A549 (cell line): ENCODE measurements at regions not wholly inside any gene's neighbourhood (a gene's known extent, or its start where the extent isn't known, plus 50 kb on each side); places are given as distances from the start of the nearest gene placed in this dataset.

Experiments
- ATAC-seq, 2 experiments: fragments of 200-7000 bp in 1 of 2; fragments of >200 bp in 1 of 2; cut with Nextera tagmentation in 1 of 2; cut with Tn5 transposase in 1 of 2; 3 replicates each; pipeline versions ENCODE4 v1.8.0 to v1.9.1; 2018 to 2020; ENCODE audit warnings: mild to moderate bottlenecking in 1 of 2, moderate library complexity in 1 of 2
- CTCF ChIA-PET: fragments of 300-600 bp; sonication (Branson Sonifier 250); formaldehyde crosslinking; extraction: SDS; loops from one replicate; lab custom pipeline; 2021; ENCODE audit warnings: antibody characterized with exemption, inconsistent platforms; lab: Yijun Ruan, JAX
- POLR2A ChIA-PET: fragments of 350-600 bp; formaldehyde crosslinking; extraction: SDS; loops from one replicate; lab custom pipeline; 2021; ENCODE audit warnings: antibody characterized with exemption, inconsistent platforms; lab: Yijun Ruan, JAX
- DNase-seq, 2 experiments: peaks; one replicate each; pipeline versions ENCODE4 v3.0.0 to v3.0.0-alpha.2; 2011 to 2016; ENCODE audit warnings: low read depth in 1 of 2, low spot score in 1 of 2
- FAIRE-seq: peaks from 2 replicates; lab custom pipeline; 2011; peaks lifted over from hg19 to GRCh38; lab: Jason Lieb, UNC
- H3K27ac ChIP-seq, 2 experiments: fragments of >200 bp; sonication (Bioruptor Twin); formaldehyde crosslinking; 3 replicates each; pipeline ENCODE4 v1.5.1; 2016 to 2017
- H3K4me1 ChIP-seq: fragments of >200 bp; sonication (Bioruptor Twin); formaldehyde crosslinking; 3 replicates; pipeline ENCODE4 v1.6.1; 2016
- H3K4me2 ChIP-seq: fragments of >200 bp; sonication (Bioruptor Twin); formaldehyde crosslinking; 3 replicates; pipeline ENCODE4 v1.6.1; 2016
- H3K4me3 ChIP-seq: fragments of >200 bp; sonication (Bioruptor Twin); formaldehyde crosslinking; 3 replicates; pipeline ENCODE4 v1.5.1; 2016
- H3K9me3 ChIP-seq: fragments of >200 bp; sonication (Bioruptor Twin); formaldehyde crosslinking; 3 replicates; pipeline ENCODE4 v1.6.1; 2016
- ATOH8 ChIP-seq: fragments of 250-450 bp; sonication (Bioruptor Pico); IDR thresholded peaks from 2 replicates; pipeline ENCODE4 v1.5.0; 2020; ENCODE audit warnings: low read depth, mild to moderate bottlenecking, moderate library complexity
- BCL3 ChIP-seq: fragments of >200 bp; sonication (Bioruptor Twin); formaldehyde crosslinking; IDR thresholded peaks from 3 replicates; pipeline ENCODE4 v1.6.1; 2016
- BHLHE40 ChIP-seq: IDR thresholded peaks from 2 replicates; pipeline ENCODE4 v1.6.1; 2012; ENCODE audit warnings: low read depth, low read length, inconsistent platforms
- CBX8 ChIP-seq: fragments of 200-600 bp; sonication (generic); IDR thresholded peaks from 2 replicates; pipeline ENCODE4 v1.6.1; 2016
- CEBPB ChIP-seq, 2 experiments: fragments of >200 bp in 1 of 2; sonication (Bioruptor Twin) in 1 of 2; formaldehyde crosslinking in 1 of 2; IDR thresholded peaks; 2 replicates each; pipeline ENCODE4 v1.6.1; 2012 to 2016
- EP300 ChIP-seq, 2 experiments: fragments of >200 bp; sonication (Bioruptor Twin); formaldehyde crosslinking; IDR thresholded peaks; 2 replicates in 1 of 2; 3 replicates in 1 of 2; pipeline ENCODE4 v1.6.1; 2016 to 2017
- FOSB ChIP-seq: fragments of 250-450 bp; sonication (Bioruptor Pico); IDR thresholded peaks from 2 replicates; pipeline ENCODE4 v1.5.0; 2020; ENCODE audit warnings: mild to moderate bottlenecking, moderate library complexity
- HES2 ChIP-seq: fragments of >200 bp; sonication (Bioruptor Twin); formaldehyde crosslinking; IDR thresholded peaks from 2 replicates; pipeline ENCODE4 v1.6.1; 2016
- HOXA7 ChIP-seq: fragments of 250-450 bp; sonication (Bioruptor Pico); IDR thresholded peaks from 2 replicates; pipeline ENCODE4 v1.5.0; 2020; ENCODE audit warnings: mild to moderate bottlenecking, moderate library complexity
- KDM1A ChIP-seq: fragments of 200-600 bp; sonication (generic); IDR thresholded peaks from 2 replicates; pipeline ENCODE4 v1.6.1; 2016; ENCODE audit warnings: low read depth, mild to moderate bottlenecking
- KDM5A ChIP-seq: fragments of 200-600 bp; sonication (generic); IDR thresholded peaks from 2 replicates; pipeline ENCODE4 v1.6.1; 2016; ENCODE audit warnings: antibody characterized with exemption, mild to moderate bottlenecking
- MAFK ChIP-seq: fragments of 450-650 bp; IDR thresholded peaks from 2 replicates; pipeline ENCODE4 v1.6.1; 2014; ENCODE audit not compliant: partially characterized antibody
- MAX ChIP-seq: IDR thresholded peaks from 2 replicates; pipeline ENCODE4 v1.6.1; 2012
- MYC ChIP-seq: IDR thresholded peaks from 2 replicates; pipeline ENCODE4 v1.6.1; 2012; ENCODE audit warnings: mild to moderate bottlenecking, inconsistent platforms, low read length, improper control_type of control experiment, borderline replicate concordance
- NPAS2 ChIP-seq: fragments of 250-450 bp; sonication (Bioruptor Pico); IDR thresholded peaks from 2 replicates; pipeline ENCODE4 v1.8.0; 2022; ENCODE audit warnings: mild to moderate bottlenecking, moderate library complexity, borderline replicate concordance
- NR3C1 ChIP-seq: fragments of >200 bp; sonication (Bioruptor Twin); formaldehyde crosslinking; IDR thresholded peaks from 3 replicates; pipeline ENCODE4 v1.6.1; 2017
- PHF8 ChIP-seq: fragments of 200-600 bp; sonication (generic); IDR thresholded peaks from 2 replicates; pipeline ENCODE4 v1.6.1; 2016; ENCODE audit warnings: low read depth, mild to moderate bottlenecking, antibody characterized with exemption, moderate library complexity, borderline replicate concordance
- POLR2AphosphoS2 ChIP-seq: conservative IDR thresholded peaks from 2 replicates; pipeline ENCODE4 v1.6.1; 2012; ENCODE audit warnings: low read length, improper control_type of control experiment, inconsistent platforms
- RAD21 ChIP-seq, 2 experiments: fragments of >200 bp in 1 of 2; sonication (Bioruptor Twin) in 1 of 2; formaldehyde crosslinking in 1 of 2; IDR thresholded peaks in 1 of 2; conservative IDR thresholded peaks in 1 of 2; 2 replicates in 1 of 2; 3 replicates in 1 of 2; pipeline ENCODE4 v1.6.1; 2012 to 2018; ENCODE audit warnings: inconsistent platforms in 1 of 2
- RNF2 ChIP-seq: fragments of 200-600 bp; sonication (generic); IDR thresholded peaks from 2 replicates; pipeline ENCODE4 v1.6.1; 2016; ENCODE audit warnings: low read depth, mild to moderate bottlenecking, antibody characterized with exemption, moderate library complexity, borderline replicate concordance
- SMC3 ChIP-seq: fragments of >200 bp; sonication (Bioruptor Twin); formaldehyde crosslinking; IDR thresholded peaks from 3 replicates; pipeline ENCODE4 v1.6.1; 2018; ENCODE audit warnings: inconsistent platforms
- SREBF2 ChIP-seq: fragments of 450-650 bp; IDR thresholded peaks from 2 replicates; pipeline ENCODE4 v1.6.1; 2014; ENCODE audit warnings: mild to moderate bottlenecking, moderate library complexity
- TFCP2L1 ChIP-seq: fragments of 250-450 bp; sonication (Bioruptor Pico); IDR thresholded peaks from 2 replicates; pipeline ENCODE4 v1.5.0; 2021; ENCODE audit warnings: mild to moderate bottlenecking
- TP53 ChIP-seq: fragments of 250-450 bp; sonication (Bioruptor Pico); IDR thresholded peaks from 2 replicates; pipeline ENCODE4 v1.5.0; 2021; ENCODE audit warnings: mild to moderate bottlenecking, moderate library complexity
- ZFP36 ChIP-seq: fragments of 450-650 bp; IDR thresholded peaks from 2 replicates; pipeline ENCODE4 v1.6.1; 2014; ENCODE audit warnings: borderline replicate concordance; ENCODE audit not compliant: partially characterized antibody
- WGBS: methylation state at CpG from one replicate; pipeline ENCODE4 v1.1.6; 2017; ENCODE audit errors: missing lambda C conversion rate; 5-methylcytosine and 5-hydroxymethylcytosine counted together

- H3K4me3 ChIP-seq = no peak overlapping the region
- no peaks in the 10 kb centered on the region for H3K9me3 ChIP-seq
- CTCF ChIA-PET = no interaction called here
- no peak overlapping the region for H3K27ac ChIP-seq
- DNase-seq = no peak
- H3K4me2 ChIP-seq = no peak overlapping the region
- ATAC-seq = no peak
- TF ChIP-seq MAX = no peak
- no peak for TF ChIP-seq MYC
- no peak for TF ChIP-seq KDM1A
- TF ChIP-seq HES2 = no peak
- TF ChIP-seq TP53 (CRISPR knock-in tag) = no peak
- no peak for TF ChIP-seq EP300 (IDR thresholded peaks at IDR 0.05)
- no peak for TF ChIP-seq HOXA7 (CRISPR knock-in tag)
- TF ChIP-seq NR3C1 = no peak
- no peak for TF ChIP-seq POLR2AphosphoS2
- no peak for TF ChIP-seq BHLHE40
- no peak for TF ChIP-seq CBX8
- no peak for TF ChIP-seq SMC3
- TF ChIP-seq BCL3 = no peak
- TF ChIP-seq FOSB (CRISPR knock-in tag) = no peak
- no peak for TF ChIP-seq CEBPB (IDR thresholded peaks at IDR 0.05)
- no peak for TF ChIP-seq MAFK
- TF ChIP-seq, all 56 proteins: peak for 0
- WGBS = 6% methylated on average over 5 of the region's 5 CpGs
- no peaks in the 10 kb centered on the region for H3K4me1 ChIP-seq
- POLR2A ChIA-PET = no interaction called here
- no peak for FAIRE-seq
Measured at GRCh38 chr13:47025791-47026447, 129.1 kb upstream of the HTR2A start.

GRCh38 chr13:47019977-47020376, 123.1 kb upstream of the HTR2A start:
- no peaks in the 10 kb centered on the region for H3K4me1 ChIP-seq
- FAIRE-seq (no peak), DNase-seq (no peak), ATAC-seq (no peak)
- H3K4me2 ChIP-seq = no peak overlapping the region
- no peak for TF ChIP-seq SMC3
- TF ChIP-seq ZFP36 = no peak
- no peak for TF ChIP-seq ATOH8 (CRISPR knock-in tag)
- no peak for TF ChIP-seq NPAS2 (CRISPR knock-in tag)
- no peak for TF ChIP-seq KDM5A
- no peak for TF ChIP-seq SREBF2
- no peak for TF ChIP-seq RAD21 (conservative IDR thresholded peaks at IDR 0.05 in 1 of 2, IDR thresholded peaks at IDR 0.05 in 1 of 2)
- TF ChIP-seq MAX = no peak
- TF ChIP-seq PHF8 = no peak
- TF ChIP-seq TFCP2L1 (CRISPR knock-in tag) = no peak
- no peak for TF ChIP-seq HOXA7 (CRISPR knock-in tag)
- no peak for TF ChIP-seq RNF2
- TF ChIP-seq TP53 (CRISPR knock-in tag) = no peak
- ChIA-PET POLR2A (no interaction called here), CTCF (interaction anchor here (0.6 kb wide), 1 partner anchor 57 kb away, joined by 3 read pairs; no protein-coding TSS in a partner anchor)
- H3K9me3 ChIP-seq = no peaks in the 10 kb centered on the region
- no peak overlapping the region for H3K27ac ChIP-seq
- H3K4me3 ChIP-seq = no peak overlapping the region
